Kidney glomerular epithelial cell (primary cell): ENCODE measurements at regions not wholly inside any gene's neighbourhood (a gene's known extent, or its start where the extent isn't known, plus 50 kb on each side); places are given as distances from the start of the nearest gene placed in this dataset.
"Not testable (repeated sequence)": the region's sequence is repeated elsewhere in the genome, so short reads cannot be mapped to it uniquely, and the experiment has no call there.

ENCODE experiments used
- DNase-seq: peaks from one replicate; lab custom pipeline; 2025; lab: John Stamatoyannopoulos, UW

DNA sequence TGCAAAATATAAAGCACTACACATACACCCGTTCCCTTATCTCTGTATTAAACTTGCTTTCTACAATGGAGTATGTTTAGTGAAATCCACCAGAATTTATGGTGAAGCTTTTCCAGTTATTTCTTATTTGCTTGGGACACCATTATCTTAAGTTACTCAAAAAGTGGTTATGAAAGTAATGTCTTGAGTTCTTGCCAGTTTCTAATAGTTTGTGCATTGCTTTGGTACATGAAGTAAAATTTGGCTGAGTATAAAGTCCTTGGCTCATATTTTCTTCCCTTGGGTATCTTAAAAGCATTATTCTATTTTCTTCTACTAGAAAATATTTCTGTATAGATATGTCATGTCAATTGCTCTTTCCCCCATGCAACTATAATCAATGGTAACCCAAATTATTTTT is 85.2 kb downstream of the POLR1F start:
- no peak for DNase-seq

DNA sequence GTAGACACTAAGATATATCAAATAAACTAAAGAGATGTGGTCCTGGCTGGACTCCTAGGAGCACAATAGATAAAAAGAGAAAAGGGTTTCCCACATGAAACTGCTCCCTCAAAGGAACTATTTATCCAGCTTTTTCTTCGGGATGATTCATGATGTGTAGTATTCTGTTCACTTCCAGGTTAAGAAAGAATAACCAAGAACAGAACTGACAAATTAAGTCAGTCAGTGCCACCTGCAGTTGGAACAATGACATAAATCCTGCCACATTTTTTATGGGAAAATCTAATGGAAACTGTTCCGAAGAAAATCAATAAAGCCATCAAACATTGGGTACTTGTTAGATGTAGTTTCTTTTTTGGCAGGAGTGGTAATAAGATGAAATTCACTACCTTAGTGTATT is 87.1 kb downstream of the POLR1F start:
- no peak for DNase-seq

DNA sequence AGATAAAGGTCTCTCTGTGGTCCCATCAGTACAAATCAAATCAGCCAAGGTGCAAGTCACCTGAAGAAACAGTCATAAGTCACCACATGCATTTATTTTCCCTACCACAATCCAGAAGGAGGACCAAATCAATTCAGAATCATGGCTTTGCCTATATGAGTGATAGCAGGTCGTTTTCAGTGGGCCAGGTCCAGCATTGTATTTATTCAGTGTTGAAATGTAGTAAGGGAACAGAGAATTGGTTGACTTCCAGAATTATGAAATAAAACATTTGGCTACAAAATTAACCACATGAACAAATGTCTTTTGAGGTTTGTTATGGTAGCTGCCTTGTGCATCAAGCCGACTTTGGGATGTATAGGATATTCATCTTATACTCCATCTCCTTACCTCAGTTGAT is 88.4 kb downstream of the POLR1F start:
- DNase-seq: no peak

DNA sequence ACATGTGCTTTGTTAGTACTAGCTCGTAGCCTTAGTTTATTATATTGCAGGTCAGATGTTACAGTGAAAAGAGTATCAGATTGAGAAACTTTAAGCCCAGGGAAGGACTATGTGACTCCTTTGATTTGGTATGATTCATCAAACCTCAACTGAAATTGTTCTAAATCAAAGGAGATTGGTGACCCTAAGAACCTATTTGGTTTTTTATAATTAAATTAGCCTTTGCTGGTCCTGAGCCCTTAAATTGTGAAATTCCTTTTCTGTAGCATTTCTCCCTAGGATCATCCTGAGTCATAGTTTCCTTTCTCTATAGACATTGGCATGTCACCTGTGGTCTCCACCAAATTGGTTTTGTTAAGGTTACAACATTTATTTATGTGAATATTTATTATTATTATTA is 89.7 kb downstream of the POLR1F start:
- no peak for DNase-seq

DNA sequence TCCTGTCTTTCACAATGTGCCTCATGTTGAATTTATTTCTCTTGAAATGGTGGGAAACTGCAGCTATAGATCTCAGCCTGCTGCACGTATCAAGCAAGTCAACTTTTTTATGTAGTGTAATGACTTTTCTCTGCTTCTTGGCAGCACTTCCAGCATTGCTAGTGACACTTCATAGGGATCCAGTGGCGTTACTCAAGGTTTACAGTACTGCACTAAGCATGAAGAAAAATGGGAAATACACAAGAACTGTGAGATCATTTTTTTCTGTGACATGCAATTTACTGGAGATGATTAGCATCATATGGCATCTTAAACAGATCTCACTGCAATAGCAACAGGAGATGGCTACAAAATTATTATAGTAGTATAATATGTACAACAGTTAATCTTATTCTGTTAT is 90.9 kb downstream of the POLR1F start:
- no peak for DNase-seq

DNA sequence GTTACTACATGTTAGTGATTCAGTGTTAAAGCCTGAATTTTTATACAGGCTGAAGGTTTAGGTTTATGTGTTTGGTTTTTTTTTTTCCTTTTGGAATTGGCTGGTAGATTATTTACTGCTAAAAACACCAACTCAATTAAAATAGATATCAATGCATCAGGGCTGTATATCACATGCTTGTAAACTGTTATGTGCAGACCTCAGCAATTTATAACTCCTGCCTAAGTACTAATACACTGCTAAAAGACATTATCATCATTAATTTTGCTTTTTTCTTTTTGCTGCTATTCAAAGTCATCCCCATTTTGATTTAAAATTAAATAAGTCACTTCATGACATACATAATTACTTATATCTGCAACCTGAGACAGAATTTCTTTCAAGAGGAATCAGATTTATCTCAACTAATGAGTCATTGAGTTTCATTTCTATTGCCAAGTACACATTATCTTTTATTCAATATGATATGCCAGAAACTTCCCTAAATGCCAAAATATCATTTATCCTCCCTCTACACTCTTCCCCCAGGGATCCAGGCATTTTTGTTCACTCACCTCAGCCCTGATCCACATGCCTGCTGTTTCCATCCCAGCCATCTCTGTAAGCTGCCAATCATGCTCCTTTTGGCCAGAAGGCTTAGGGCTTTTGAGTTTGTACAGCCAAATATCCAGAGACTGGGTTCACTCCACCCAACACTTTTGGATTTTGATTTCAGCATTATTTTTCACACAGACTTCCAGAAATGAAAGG is 98.5 kb downstream of the POLR1F start:
- no peak for DNase-seq

DNA sequence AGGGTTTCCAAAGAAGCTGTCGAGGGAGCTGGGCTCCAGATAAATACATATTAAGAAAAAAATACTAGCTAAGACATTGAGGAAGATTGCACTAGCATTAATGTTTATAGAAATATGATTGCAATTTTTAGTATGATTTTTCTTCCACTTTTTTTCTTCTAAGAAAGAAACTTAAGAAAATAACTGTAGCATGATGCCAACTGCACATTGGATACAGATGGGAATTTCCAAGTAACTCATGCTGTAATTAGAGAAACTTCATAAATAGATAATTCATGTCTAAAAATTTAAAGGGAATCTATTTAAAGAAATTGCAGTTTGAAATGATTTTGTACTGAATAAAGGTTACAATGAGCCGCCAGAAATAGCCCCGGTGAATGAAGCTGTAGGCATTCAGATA is 119.4 kb downstream of the POLR1F start:
- no peak for DNase-seq

DNA sequence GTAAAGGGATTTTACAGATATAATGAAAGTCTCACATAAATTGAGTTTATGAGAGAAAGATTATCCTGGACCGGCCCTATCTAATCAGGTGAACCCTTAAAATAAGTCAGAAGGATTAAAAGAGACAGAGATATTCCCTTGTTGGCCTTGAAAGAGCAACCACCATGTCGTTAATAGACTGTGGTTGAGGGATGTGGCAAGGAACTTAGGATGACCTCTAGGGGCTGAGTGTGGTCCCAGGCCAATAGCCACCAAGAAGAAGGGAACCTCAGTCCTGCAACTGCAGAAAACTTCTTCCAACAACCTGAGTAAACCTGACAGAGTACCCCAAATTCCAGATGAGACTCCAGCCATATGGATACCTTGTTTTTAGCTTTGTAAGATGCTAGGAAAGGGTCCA is 121.5 kb downstream of the POLR1F start:
- DNase-seq: no peak

DNA sequence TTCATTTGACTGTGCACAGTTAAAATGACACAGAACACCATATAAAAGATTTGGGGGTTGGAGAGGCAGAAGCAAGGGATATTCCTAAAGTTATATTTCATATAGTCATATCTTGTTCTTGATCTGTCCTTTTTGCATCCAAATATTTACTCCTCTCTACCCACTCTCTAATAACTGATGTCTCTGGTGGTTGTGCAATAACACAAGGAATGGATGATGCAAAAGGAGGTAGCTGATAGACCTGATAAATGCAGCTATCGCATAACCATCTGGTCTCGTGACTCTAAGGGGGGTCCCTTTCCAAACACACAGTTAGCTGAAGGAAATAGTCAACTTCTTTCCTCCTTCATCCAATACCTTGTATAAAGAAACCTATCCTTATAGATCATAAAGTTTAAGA is 123.1 kb downstream of the POLR1F start:
- no peak for DNase-seq

DNA sequence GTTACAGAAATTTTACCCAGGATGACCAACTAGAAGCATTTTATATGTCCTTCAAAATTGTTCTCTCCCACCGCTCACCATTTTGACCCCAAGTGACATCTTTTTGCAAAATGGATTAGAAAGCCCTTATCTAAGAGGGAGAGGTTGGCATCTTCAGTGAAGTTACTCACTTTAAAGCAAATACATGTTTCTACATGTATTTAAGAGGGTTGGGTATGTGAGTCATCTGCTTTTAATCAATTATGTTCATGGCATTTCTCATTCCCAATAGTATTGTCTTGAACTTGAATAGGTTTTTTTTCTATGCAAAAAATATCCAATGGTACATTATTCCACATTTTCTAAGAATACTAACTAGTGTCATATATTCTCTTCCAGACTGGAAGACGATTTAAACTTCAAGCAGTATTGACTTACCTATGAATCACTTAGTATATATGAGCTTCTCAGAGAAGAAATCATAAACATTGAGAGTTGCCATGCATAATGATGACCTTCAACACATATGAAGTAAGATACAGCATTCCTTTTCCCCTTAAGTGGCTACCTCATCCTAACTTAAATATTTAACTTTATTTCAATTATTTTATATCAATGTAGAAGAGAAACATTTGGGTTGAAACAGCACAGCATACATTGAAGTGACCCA is 132.8 kb downstream of the POLR1F start:
- DNase-seq: no peak

DNA sequence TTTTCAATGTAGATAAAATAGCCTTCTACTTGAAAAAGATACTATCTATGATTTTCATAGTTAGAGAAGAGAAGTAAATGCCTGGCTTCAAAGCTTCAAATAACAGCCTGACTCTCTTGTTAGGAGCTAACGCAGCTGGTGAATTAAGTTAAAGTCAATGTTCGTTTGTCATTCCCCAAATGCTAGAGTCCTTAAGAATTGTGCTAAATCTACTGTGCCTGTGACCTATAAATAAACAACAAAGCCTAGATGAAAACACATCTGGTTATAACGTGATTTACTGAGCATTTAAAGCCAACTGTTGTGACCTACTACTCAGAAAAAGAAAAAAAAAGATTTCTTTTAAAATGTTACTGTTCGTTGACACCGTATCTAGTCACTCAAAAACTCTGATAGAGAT is 134.7 kb downstream of the POLR1F start:
- DNase-seq: no peak

DNA sequence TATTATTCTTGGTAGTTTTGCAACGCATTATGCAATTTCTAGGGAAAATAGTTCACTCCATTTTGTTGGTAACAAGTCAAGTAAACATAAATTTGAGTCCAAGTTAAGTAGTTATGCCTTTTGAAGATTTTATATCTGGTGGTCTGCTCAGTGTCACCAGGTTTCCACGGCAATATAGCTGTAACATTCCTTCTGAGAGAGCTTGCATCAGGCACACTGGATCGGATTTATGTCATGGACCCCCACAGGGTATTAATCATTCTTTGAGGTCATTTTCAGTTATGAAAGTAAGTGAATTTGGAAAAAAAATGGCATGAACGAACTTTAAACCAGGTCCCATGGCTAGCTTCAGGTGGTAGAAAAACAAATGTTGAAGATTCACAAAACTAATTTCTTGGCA is 136.3 kb downstream of the POLR1F start:
- no peak for DNase-seq

DNA sequence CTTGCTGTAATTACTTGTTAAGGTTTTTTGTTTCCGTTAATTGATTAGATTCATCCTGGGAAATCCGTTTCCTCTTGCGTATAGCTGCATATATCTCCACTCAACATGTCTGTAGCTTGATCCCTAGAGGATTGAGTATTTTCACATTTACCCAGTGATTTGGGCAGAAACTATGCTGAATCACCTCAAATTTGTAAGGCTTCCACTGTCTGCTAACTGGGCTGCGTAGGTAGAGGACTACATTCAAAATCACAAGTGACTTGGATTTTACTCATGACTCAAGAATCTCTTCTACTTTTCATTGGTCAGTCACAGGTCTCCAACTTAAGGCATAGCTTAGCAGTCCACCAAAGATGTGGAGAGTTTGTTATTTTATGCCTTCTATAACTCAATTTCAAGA is 141.8 kb downstream of the POLR1F start:
- DNase-seq: no peak

DNA sequence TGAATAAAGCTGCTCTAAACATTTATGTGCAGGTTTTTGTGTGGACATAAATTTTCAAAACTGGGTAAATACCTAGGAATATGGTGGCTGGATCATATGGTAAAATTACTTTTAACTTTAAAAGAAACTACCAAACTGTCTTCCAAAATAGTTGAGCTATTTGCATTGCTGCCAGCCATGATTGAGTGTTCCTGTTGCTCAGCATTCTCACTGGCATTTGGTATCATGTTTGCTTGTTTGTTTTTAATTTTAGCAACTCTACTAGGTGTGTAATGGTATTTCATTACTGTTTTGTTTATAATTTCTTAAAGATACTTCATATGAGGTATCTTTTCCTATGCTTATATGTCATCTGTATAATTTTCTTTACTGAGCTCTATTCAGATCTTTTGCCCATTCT is 143.2 kb downstream of the POLR1F start:
- DNase-seq: no peak

DNA sequence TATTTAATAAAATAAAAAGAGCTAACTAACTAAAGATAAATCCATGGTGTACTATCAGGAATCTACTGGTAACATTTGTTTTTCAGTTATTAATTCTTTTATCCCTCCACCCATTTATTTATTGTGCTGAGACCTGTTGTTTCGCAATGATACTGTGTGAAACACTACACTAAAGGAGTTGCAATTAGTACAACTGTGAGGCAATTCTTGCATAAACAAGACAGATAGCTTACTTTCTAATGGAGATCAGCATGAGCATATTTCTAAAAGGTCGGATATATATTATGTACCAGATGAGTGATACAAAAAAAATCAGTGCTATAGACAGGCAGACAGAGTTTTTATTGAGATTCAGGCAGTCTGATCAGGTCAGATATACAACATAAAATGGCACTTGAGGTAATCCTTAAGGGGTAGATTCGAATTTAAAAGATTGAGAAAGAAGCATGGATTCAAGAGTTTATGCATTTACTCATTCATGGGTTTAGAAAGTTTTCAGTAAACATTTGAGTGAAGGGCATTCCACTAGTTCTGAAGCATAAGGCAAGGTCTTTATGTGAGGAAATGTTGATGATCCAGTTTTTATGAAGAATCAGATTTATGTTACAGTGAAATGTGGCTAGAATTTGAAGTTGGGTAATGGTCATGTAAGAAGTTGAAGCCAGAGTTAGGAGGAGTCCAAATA is 147.6 kb downstream of the POLR1F start:
- no peak for DNase-seq

DNA sequence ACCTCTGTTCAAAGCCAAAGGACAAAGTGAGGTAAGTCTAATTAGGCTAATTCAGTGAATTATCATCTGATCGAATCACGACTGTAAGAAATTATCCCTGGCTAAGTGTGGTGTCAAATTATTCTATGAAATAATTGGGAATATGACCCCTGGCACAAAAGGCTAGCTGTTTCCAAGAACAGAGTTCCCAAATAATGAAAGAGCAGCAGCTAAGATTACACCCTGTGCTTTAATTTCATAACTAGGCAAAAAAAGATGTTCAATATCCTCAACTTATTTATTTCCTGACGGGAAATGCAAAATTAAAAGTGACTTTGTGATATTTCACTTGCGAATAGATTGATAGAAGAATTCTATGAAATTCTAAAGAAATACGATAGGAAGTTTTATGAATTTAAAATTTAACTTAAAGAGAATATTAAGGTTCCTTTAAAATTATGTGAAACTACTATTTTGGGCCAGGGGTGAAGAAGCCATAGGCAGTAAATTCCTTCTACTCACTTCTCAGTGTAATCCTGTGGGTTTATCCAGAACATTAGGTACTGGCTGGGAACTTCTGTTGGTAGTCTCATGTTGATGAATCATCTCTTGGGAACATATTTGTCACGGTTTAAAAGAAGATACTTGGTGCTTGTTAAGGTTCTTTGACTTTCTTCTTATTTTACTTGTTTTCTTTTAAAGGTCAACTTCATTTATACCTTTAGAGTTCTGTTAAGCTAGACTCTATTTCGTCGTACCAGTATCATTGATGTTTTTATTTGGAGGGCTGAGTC is 148.5 kb downstream of the POLR1F start:
- DNase-seq: no peak

DNA sequence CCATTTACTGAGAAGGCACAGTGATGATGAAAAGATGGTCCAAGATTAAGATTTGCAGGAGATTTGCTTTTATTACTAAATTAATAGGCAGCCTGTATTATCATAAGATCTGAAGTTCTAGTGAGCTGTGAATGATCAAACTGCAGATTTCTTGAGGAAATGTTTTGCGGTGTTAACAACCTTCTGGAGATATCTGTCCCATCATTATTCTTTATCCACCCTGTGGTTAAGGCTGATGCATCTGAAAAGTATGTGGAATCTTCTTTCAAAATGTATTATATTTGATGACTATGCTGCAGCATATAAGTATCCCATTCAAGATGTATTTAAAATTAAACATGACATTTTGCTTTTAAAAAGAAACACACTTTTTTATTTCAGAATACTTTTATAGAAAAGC is 150.3 kb downstream of the POLR1F start:
- no peak for DNase-seq

DNA sequence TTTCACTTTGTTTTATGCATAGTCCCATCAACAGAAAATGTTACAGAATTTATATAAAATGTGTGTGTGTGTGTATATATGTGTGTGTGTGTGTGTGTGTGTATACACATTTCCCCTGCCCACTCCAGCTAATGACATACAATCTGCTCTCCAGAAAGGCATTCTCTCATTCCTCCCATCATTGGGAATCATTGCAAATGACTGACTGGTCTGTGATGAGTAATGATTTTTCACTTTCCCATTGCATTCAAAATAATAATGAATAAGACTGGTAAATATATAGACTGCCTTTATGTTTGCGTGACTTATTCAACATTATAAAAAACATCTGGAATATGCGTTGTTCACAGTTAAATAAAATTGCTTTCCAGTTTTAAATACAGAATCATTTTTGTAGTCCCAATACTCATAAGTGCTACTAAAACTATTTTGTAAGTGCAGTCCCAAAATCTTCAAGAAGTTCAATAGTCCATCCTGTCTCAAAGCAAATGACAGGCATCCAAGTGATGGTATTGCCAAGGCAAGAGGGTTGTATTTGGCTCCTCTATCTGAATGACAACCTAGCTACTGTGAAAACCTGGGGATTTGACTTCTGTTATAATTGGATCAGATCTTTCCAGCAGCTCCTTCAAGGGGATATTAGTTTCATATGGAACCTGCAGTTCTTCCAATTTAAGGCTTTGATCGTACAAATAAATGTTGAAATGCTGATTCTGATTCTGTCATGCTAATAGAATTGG is 150.9 kb downstream of the POLR1F start:
- no peak for DNase-seq

DNA sequence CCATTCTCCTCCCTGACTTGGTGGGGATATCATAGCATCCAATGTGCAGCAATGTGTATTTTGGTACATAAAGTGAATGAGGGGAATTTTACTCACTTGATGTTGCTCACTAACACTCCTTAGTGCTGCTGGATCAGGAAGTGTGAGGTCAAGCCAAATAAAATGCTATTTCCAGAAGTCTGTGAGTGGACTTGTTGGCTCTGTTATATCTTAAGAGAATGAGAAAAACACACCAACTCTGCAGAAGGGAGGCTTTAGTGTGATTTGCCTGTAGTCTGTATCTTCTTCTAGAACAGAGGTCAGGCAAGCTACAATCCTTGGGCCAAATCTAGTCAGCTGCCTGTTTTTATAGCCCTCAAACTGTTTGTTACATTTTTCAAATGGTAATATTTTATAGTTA is 154.3 kb downstream of the POLR1F start:
- no peak for DNase-seq

DNA sequence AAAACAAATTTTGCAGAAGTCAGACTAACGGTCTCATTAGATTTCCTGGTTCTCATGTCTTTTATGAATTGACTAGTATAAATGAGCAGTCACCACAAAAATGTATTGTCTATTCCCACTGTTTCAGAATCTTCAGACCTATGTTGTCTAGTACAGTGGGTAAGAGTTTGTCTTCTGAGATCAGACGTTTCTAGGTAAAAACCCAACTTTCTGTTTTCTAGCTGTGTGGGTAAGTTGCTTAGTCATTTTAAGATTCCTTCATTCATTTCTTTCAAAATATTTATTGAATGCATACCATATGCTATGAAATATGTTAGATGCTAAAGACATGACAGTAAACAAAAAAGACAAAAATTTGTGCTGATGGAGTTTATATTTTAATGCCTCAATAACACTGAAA is 156.3 kb downstream of the POLR1F start:
- no peak for DNase-seq

DNA sequence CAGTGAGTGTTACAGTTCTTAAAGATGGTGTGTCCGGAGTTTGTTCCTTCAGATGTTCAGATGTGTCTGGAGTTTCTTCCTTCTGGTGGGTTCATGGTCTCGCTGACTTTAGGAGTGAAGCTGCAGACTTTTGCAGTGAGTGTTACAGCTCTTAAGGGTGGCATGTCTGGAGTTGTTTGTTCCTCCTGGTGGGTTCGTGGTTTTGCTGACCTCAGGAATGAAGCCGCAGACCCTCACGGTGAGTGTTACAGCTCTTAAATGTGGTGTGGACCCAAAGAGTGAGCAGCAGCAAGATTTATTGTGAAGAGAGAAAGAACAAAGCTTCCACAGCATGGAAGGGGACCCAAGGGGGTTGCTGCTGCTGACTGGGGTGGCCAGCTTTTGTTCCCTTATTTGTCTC is 159.6 kb downstream of the POLR1F start:
- not testable (repeated sequence) for DNase-seq

DNA sequence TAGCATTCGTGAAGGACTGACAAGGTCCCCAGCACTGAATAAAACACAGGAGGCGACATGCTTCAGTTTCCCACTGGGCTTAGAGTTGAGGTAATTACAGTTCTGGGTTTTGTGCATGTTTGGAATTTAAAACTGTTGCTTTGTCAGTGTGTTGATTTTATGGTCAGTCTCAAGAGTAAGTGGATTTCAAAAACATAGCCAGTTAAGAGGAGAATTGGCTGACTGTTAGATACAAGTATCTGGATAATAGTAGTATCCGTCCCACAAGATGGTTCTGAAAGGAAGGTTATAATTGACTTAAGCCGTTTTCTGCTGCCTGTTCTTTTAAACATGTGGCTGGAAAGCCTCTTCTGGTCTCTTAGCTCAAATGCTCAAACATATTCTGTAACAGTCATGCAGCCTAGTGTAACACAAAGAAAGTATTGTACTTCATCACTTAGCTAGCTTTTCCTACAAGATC is 170.9 kb downstream of the POLR1F start:
- no peak for DNase-seq
